ENCODE measurements at regions not wholly inside any gene's neighbourhood (a gene's known extent, or its start where the extent isn't known, plus 50 kb on each side); places are given as distances from the start of the nearest gene placed in this dataset.
A peak's percentile ranks its signal among the peaks of the same experiment; 100 is the strongest.

- no peak for DNase-seq (ENCODE audit: low read depth)
Measured at GRCh38 chr9:118515947-118516346, 811.7 kb downstream of the TLR4 start.

- no peak for DNase-seq (ENCODE audit: low read depth)
Measured at GRCh38 chr9:118521261-118521660, 817.1 kb downstream of the TLR4 start.

- DNase-seq (ENCODE audit: low read depth): peak; percentile 64
Measured at GRCh38 chr9:118522093-118523028, 818.2 kb downstream of the TLR4 start.

DNA sequence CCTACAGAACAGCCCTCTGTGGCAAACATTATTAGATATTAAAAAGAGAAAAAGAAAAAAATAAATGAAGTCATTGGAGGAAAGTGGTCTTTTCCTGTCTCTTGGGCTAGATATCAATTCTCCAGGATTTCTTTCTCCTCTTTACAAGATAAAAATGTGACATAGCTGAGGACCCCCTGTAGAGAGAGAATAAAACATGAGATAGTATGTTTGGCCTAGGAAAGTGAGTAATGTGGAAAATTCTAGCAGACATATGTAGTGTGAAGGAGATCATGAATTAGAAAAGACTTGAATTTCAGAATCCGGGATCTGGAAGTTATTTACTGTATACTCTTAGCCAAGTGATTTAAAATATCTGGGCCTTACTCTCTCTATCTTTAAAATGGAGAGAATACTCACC is 823.1 kb downstream of the TLR4 start:
- DNase-seq (ENCODE audit: low read depth): no peak

GRCh38 chr9:118529210-118529609 is 825.0 kb downstream of the TLR4 start:
- DNase-seq (ENCODE audit: low read depth): peak; percentile 69

GRCh38 chr9:118529624-118530214 is 825.5 kb downstream of the TLR4 start:
- DNase-seq (ENCODE audit: low read depth): no peak

GRCh38 chr9:118532592-118532991 is 828.4 kb downstream of the TLR4 start:
- peak; percentile 3 for DNase-seq (ENCODE audit: low read depth)

- DNase-seq (ENCODE audit: low read depth): peak; percentile 35
Measured at GRCh38 chr9:118533101-118533500, 828.9 kb downstream of the TLR4 start.

GRCh38 chr9:118533850-118534249 is 829.6 kb downstream of the TLR4 start:
- DNase-seq (ENCODE audit: low read depth): peak; percentile 9

- DNase-seq (ENCODE audit: low read depth): no peak
Measured at GRCh38 chr9:118536153-118536552, 832.0 kb downstream of the TLR4 start.

- DNase-seq (ENCODE audit: low read depth): no peak
Measured at GRCh38 chr9:118538959-118539358, 830.3 kb downstream of the BRINP1 start.

- no peak for DNase-seq (ENCODE audit: low read depth)
Measured at GRCh38 chr9:118553465-118553864, 815.8 kb downstream of the BRINP1 start.

DNA sequence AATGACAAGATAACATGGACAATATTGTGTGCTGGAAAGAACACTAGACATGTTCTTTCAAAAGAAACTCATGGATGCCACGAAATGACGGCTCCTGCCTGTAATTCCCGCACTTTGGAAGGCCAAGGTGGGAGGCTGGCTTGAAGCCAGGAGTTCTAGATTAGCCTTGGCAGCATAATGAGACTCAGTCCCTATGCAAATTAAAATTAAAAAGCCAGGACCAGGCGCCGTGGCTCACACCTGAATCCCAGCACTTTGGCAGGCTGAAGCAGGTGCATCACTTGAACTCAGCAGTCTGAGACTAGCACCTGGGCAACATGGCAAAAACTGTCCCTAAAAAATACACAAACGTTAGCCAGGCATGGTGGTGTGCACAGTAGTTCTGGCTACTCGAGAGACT is 814.2 kb downstream of the BRINP1 start:
- no peak for DNase-seq (ENCODE audit: low read depth)

- DNase-seq (ENCODE audit: low read depth): peak; percentile 12
Measured at GRCh38 chr9:118558026-118558425, 811.2 kb downstream of the BRINP1 start.

DNA sequence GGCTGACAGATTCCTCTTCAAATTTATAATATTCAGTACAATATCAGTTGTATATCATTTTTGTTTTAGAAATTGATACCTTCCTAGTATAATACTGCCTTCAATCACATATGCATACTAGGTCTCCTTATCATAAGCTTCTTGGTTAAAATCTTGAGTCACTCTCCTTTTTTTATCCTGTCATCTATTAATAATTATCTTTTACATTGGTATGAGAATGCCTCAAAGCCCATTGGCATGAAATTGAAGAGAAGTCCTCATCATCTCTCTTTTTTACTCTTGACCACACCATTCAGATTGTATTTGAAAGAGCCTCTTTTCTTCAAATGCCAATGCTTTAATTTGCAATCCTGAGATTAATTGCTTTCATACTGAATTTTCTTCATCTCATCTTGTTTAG is 810.3 kb downstream of the BRINP1 start:
- DNase-seq (ENCODE audit: low read depth): no peak

- no peak for DNase-seq (ENCODE audit: low read depth)
Measured at GRCh38 chr9:118561051-118561450, 808.2 kb downstream of the BRINP1 start.

DNA sequence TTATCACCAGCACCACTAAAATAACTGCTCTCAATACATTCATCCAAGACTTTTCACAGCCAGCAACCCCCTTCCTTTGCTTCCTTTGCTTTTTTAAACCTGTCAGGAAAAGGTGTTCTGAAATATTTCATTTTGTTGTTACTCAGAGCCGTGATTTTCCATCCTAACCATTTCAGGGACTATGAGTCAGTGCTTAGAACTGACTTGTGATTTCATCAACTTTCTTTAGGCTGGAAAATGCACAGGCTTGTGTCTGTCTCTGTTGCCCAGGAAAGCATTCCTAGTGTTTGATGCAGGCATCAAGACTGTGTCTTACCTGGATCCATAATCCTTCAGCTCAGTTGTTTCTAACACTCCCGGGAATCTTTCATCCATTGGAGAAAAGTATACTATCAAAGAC is 805.6 kb downstream of the BRINP1 start:
- peak; percentile 44 for DNase-seq (ENCODE audit: low read depth)

GRCh38 chr9:118567861-118568260 is 801.4 kb downstream of the BRINP1 start:
- no peak for DNase-seq (ENCODE audit: low read depth)

DNA sequence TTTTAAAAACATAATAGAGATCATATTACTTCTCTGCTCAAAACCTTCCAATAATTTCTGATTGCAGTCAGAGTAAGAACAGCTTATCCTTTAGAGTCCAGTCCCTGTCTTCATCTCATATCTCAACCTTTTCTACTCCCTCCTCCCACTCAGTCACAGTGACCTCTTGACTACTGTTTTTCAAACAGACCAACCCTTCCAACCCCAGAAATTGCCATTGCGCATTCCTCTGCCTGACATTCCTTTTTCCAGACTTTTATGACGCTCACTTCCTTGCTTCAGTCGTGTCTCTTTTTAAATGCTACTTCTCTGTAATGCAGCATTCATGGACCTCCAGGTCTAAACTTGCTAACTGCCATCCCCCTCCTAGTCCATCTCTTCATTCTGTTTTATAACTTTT is 800.5 kb downstream of the BRINP1 start:
- no peak for DNase-seq (ENCODE audit: low read depth)

DNA sequence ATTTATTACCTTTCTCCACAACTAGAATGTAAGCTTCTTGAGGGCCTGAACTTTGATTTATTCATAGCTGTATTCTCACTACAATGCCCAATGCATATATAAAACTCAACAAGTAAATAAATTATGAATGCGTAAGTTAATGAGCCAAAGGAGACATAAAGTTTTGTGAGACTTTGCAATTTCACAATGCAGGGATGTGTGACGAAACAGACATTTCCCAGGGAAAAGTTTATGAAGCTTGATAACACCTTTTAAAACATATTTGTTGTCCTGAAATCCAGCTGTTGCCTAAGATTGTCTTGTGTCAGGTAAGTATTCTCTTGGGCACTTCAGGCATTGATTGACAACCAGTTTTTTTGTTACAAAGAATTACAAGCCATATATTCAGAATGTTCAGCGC is 800.1 kb downstream of the BRINP1 start:
- DNase-seq (ENCODE audit: low read depth): no peak

GRCh38 chr9:118570066-118570465 is 799.2 kb downstream of the BRINP1 start:
- DNase-seq (ENCODE audit: low read depth): no peak

DNA sequence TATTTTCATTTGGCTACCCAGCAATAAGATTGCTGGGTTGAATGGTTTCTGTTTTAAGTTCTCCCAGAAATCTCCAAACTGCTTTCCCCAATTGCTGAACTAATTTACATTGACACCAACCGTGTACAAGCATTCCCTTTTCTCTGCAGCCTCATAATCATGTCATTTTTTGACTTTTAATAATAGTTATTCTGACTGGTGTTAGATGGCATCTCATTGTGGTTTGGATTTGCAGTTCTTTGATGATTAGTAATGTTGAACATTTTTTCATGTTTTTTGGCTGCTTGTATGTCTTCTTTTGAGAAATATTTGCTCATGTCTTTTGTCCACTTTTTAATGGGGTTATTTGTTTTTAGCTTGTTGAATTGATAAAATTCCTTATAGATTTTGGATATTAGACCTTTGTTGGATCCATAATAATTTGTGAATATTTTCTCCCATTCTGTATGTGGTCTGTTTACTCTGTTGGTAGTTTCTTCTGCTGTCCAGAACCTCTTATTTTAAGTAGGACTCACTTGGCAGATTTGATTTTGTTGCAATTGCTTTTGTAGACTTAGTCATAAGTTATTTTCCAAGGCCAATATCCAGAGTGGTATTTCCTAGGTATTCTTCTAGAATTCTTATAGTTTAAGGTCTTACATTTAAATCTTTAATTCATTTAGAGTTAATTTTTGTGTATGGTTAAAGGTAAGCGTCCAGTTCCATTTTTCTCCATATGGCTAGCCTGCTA is 793.7 kb downstream of the BRINP1 start:
- DNase-seq (ENCODE audit: low read depth): peak; percentile 44

- DNase-seq (ENCODE audit: low read depth): peak; percentile 81
Measured at GRCh38 chr9:118577121-118577520, 792.1 kb downstream of the BRINP1 start.

Measured in M059J (cell line).